Parathyroid adenoma (tissue), 2 donors: ENCODE measurements at regions not wholly inside any gene's neighbourhood (a gene's known extent, or its start where the extent isn't known, plus 50 kb on each side); places are given as distances from the start of the nearest gene placed in this dataset.

Source experiments
- H2AFZ ChIP-seq: fragments of 300-600 bp; sonication (generic); one replicate; pipeline ENCODE4 v1.7.0; 2017; ENCODE audit warnings: antibody characterized with exemption, mild to moderate bottlenecking
- H3K27ac ChIP-seq: fragments of 300-600 bp; sonication (generic); one replicate; pipeline ENCODE4 v1.7.0; 2017
- H3K27me3 ChIP-seq: fragments of 300-600 bp; sonication (generic); one replicate; pipeline ENCODE4 v1.7.0; 2017; ENCODE audit warnings: low read length; ENCODE audit not compliant: control insufficient read depth, insufficient read depth
- H3K36me3 ChIP-seq: fragments of 300-600 bp; sonication (generic); one replicate; pipeline ENCODE4 v1.7.0; 2017; ENCODE audit warnings: low read length; ENCODE audit not compliant: control insufficient read depth, insufficient read depth
- H3K4me1 ChIP-seq: fragments of 300-600 bp; sonication (generic); one replicate; pipeline ENCODE4 v1.7.0; 2017; ENCODE audit warnings: control low read depth
- H3K4me2 ChIP-seq: fragments of 300-600 bp; sonication (generic); one replicate; pipeline ENCODE4 v1.7.0; 2017; ENCODE audit warnings: low read length
- H3K4me3 ChIP-seq: fragments of 300-600 bp; sonication (generic); one replicate; pipeline ENCODE4 v1.7.0; 2017; ENCODE audit warnings: low read depth, low read length
- H3K79me2 ChIP-seq: fragments of 300-600 bp; sonication (generic); one replicate; pipeline ENCODE4 v1.7.0; 2017; ENCODE audit warnings: control low read depth
- H3K9ac ChIP-seq: fragments of 300-600 bp; sonication (generic); one replicate; pipeline ENCODE4 v1.7.0; 2017; ENCODE audit warnings: mild to moderate bottlenecking
- H3K9me3 ChIP-seq: fragments of 300-600 bp; sonication (generic); one replicate; pipeline ENCODE4 v1.7.0; 2017; ENCODE audit warnings: low read length; ENCODE audit not compliant: control insufficient read depth
- TF ChIP-seq, protein P1 (sequence below): fragments of 300-600 bp; sonication (generic); IDR thresholded peaks from one replicate; pipeline ENCODE4 v1.7.0; 2017; ENCODE audit warnings: antibody characterized with exemption, mild to moderate bottlenecking
- donor health status: primary hyperparathyroidism.

DNA sequence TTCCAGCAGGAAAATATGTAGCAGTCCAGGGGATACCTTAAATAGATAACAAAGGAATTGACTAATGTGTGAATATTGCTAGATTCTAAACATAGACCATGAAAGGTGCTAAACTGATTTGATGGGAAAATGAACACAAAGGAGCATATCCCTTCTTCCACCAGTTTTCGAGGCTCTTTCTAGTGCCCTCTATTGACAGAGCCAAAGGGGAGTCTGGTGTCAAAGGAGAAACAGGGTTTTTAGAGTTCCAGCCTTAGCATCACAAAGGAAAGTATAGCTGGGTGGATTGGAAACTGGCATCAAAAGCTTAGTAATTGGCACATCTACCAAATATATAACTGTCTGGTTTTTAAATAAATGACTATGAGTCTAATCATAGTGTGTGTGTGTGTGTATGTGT lies 636.8 kb downstream of the ETV1 start:
- no peak overlapping the region for H3K4me2 ChIP-seq
- H3K4me1 ChIP-seq = no peaks in the 10 kb centered on the region
- H3K9me3 ChIP-seq = no peaks in the 10 kb centered on the region
- H3K36me3 ChIP-seq = no peaks in the 10 kb centered on the region
- no peak overlapping the region for H3K9ac ChIP-seq
- H3K79me2 ChIP-seq = no peaks in the 10 kb centered on the region
- TF ChIP-seq, protein P1, sequence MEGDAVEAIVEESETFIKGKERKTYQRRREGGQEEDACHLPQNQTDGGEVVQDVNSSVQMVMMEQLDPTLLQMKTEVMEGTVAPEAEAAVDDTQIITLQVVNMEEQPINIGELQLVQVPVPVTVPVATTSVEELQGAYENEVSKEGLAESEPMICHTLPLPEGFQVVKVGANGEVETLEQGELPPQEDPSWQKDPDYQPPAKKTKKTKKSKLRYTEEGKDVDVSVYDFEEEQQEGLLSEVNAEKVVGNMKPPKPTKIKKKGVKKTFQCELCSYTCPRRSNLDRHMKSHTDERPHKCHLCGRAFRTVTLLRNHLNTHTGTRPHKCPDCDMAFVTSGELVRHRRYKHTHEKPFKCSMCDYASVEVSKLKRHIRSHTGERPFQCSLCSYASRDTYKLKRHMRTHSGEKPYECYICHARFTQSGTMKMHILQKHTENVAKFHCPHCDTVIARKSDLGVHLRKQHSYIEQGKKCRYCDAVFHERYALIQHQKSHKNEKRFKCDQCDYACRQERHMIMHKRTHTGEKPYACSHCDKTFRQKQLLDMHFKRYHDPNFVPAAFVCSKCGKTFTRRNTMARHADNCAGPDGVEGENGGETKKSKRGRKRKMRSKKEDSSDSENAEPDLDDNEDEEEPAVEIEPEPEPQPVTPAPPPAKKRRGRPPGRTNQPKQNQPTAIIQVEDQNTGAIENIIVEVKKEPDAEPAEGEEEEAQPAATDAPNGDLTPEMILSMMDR = no peak
- no peaks in the 10 kb centered on the region for H3K27me3 ChIP-seq
- H3K4me3 ChIP-seq = no peak overlapping the region
- no peak overlapping the region for H2AFZ ChIP-seq
- H3K27ac ChIP-seq = no peak overlapping the region

DNA sequence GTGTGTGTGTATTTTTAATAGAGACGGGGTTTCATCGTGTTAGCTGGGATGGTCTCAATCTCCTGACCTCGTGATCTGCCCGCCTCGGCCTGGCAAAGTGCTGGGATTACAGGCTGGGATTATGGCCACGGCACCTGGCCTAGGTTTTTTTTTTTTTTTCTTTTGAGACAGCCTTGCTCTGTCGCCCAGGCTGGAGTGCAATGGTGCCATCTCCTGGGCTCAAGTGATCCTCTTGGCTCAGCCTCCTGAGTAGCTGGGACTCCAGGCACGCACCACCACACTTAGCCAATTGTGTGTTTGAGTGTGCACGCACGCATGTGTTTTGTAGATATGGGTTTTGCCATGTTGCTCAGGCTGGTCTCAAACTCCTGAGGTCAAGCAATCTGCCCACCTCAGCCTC lies 629.8 kb downstream of the ETV1 start:
- no peaks in the 10 kb centered on the region for H3K4me1 ChIP-seq

DNA sequence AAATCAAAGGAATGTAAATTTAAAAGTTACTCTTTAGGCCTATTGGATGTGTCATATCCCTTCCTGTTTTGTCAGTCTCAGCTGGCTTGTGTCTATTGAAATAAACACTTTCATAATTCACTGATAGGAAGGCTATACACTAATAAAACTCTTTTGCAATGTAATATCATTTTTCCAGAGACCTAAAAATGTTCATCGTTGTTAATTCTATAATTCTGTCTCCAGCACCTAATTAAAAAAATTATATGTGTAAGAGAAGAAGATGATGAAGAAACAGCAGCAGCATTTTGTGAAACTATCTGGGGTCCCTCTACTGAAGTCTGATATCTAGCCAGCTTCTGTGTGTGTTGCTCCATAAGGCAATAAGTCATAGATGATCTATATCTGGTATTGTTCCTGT lies 602.7 kb downstream of the ETV1 start:
- Histone ChIP-seq H3K4me1 (no peaks in the 10 kb centered on the region), H3K27me3 (no peaks in the 10 kb centered on the region), H3K4me3 (no peak overlapping the region), H2AFZ (no peak overlapping the region), H3K4me2 (no peak overlapping the region), H3K9me3 (no peaks in the 10 kb centered on the region), H3K79me2 (no peaks in the 10 kb centered on the region), H3K27ac (no peak overlapping the region), H3K36me3 (no peaks in the 10 kb centered on the region), H3K9ac (no peak overlapping the region)
- TF ChIP-seq, protein P1 = no peak

More for the DNA sequence above, 629.8 kb downstream of the ETV1 start:
- TF ChIP-seq, protein P1 = no peak
- H3K27ac ChIP-seq = no peak overlapping the region
- no peak overlapping the region for H3K4me2 ChIP-seq
- H3K9me3 ChIP-seq = no peaks in the 10 kb centered on the region
- no peak overlapping the region for H3K9ac ChIP-seq
- no peaks in the 10 kb centered on the region for H3K27me3 ChIP-seq
- no peaks in the 10 kb centered on the region for H3K36me3 ChIP-seq
- no peaks in the 10 kb centered on the region for H3K79me2 ChIP-seq
- no peak overlapping the region for H2AFZ ChIP-seq
- no peak overlapping the region for H3K4me3 ChIP-seq

DNA sequence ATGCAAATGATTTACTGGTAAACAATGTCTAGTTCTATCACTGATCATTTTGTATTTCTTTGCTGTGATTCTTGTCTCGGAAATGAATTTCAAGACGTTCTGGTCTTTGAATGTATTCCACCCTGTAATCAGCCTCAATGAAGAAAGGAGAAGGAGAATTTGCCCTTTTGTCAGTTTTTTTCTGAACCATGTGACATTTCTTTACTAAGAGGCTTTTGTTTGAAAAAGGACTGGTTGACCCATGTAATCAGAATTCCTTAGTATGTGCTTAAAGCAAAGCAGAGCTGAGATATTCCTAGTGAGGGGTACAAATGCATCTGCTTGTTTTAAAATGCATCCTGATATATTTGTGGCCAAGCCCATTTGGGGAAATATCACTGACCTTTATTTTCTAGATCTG lies 581.6 kb downstream of the ETV1 start:
- no peak overlapping the region for H3K4me2 ChIP-seq

DNA sequence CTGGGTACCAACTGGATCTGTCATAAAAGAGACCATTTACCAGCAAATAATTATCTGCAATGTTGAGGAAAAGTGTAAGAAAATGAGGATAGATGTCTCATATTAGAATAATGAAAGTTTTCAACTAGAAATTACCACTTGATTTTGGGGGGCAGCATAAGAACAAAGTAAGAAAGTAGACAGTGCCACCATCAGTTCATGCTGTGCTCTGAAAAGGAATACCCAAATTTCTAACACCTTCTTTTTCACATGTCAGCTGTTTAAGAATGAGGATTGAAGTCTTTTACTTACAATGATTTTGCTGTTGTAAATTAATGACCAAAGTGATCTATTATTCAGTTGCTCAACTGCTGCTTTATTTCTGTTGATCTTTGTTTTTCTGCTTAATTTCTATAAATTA lies 578.3 kb downstream of the ETV1 start:
- no peak overlapping the region for H2AFZ ChIP-seq
- H3K4me1 ChIP-seq = no peaks in the 10 kb centered on the region
- H3K27ac ChIP-seq = no peak overlapping the region
- no peak overlapping the region for H3K9ac ChIP-seq
- H3K79me2 ChIP-seq = no peaks in the 10 kb centered on the region
- no peaks in the 10 kb centered on the region for H3K36me3 ChIP-seq
- H3K4me2 ChIP-seq = no peak overlapping the region
- no peaks in the 10 kb centered on the region for H3K27me3 ChIP-seq
- H3K4me3 ChIP-seq = no peak overlapping the region
- no peaks in the 10 kb centered on the region for H3K9me3 ChIP-seq
- TF ChIP-seq, protein P1 = no peak

More for the DNA sequence above, 581.6 kb downstream of the ETV1 start:
- no peaks in the 10 kb centered on the region for H3K27me3 ChIP-seq
- no peaks in the 10 kb centered on the region for H3K36me3 ChIP-seq
- no peaks in the 10 kb centered on the region for H3K79me2 ChIP-seq
- no peak overlapping the region for H3K4me3 ChIP-seq
- H2AFZ ChIP-seq = no peak overlapping the region
- TF ChIP-seq, protein P1 = no peak
- no peak overlapping the region for H3K27ac ChIP-seq
- no peaks in the 10 kb centered on the region for H3K9me3 ChIP-seq
- H3K9ac ChIP-seq = no peak overlapping the region
- H3K4me1 ChIP-seq = no peaks in the 10 kb centered on the region
